ENCODE measurements at regions not wholly inside any gene's neighbourhood (a gene's known extent, or its start where the extent isn't known, plus 50 kb on each side); places are given as distances from the start of the nearest gene placed in this dataset.
A peak's percentile ranks its signal among the peaks of the same experiment; 100 is the strongest.
"Not testable (repeated sequence)": the region's sequence is repeated elsewhere in the genome, so short reads cannot be mapped to it uniquely, and the experiment has no call there.

GRCh38 chr5:99033014-99033900 is 104.5 kb upstream of the CHD1 start:
- DNase-seq = no peak

- peak; percentile 63 for DNase-seq
These were observed 103.6 kb upstream of the CHD1 start for GRCh38 chr5:99032234-99033013.

- no peak for DNase-seq
These were observed 102.2 kb upstream of the CHD1 start for GRCh38 chr5:99030906-99031440.

GRCh38 chr5:99029172-99029571 is 100.4 kb upstream of the CHD1 start:
- DNase-seq = no peak

- DNase-seq = not testable (repeated sequence)
These were observed 99.4 kb upstream of the CHD1 start for GRCh38 chr5:99028170-99028569.

GRCh38 chr5:99025298-99026045 is 96.7 kb upstream of the CHD1 start:
- DNase-seq = no peak

- no peak for DNase-seq
These were observed 94.5 kb upstream of the CHD1 start for GRCh38 chr5:99023330-99023729.

- no peak for DNase-seq
These were observed 93.4 kb upstream of the CHD1 start for GRCh38 chr5:99022250-99022649.

- DNase-seq = no peak
These were observed 91.9 kb upstream of the CHD1 start for GRCh38 chr5:99020698-99021048.

GRCh38 chr5:99019812-99020697 is 91.2 kb upstream of the CHD1 start:
- no peak for DNase-seq

- no peak for DNase-seq
These were observed 90.4 kb upstream of the CHD1 start for GRCh38 chr5:99019254-99019653.

- DNase-seq = no peak
These were observed 81.5 kb upstream of the CHD1 start for GRCh38 chr5:99010294-99010693.

GRCh38 chr5:99008009-99008408 is 79.2 kb upstream of the CHD1 start:
- DNase-seq = not testable (repeated sequence)

- no peak for DNase-seq
These were observed 76.7 kb upstream of the CHD1 start for GRCh38 chr5:99005506-99005905.

- no peak for DNase-seq
These were observed 76.2 kb upstream of the CHD1 start for GRCh38 chr5:99004960-99005359.

- no peak for DNase-seq
These were observed 72.1 kb upstream of the CHD1 start for GRCh38 chr5:99000876-99001275.

GRCh38 chr5:99000221-99000620 is 71.4 kb upstream of the CHD1 start:
- DNase-seq = no peak

GRCh38 chr5:98999631-99000030 is 70.8 kb upstream of the CHD1 start:
- DNase-seq = no peak

GRCh38 chr5:98997000-98997399 is 68.2 kb upstream of the CHD1 start:
- no peak for DNase-seq

GRCh38 chr5:98994611-98995010 is 65.8 kb upstream of the CHD1 start:
- no peak for DNase-seq

- no peak for DNase-seq
These were observed 64.7 kb upstream of the CHD1 start for GRCh38 chr5:98993512-98993911.

GRCh38 chr5:98992552-98992951 is 63.7 kb upstream of the CHD1 start:
- no peak for DNase-seq
